ENCODE measurements at regions not wholly inside any gene's neighbourhood (a gene's known extent, or its start where the extent isn't known, plus 50 kb on each side); places are given as distances from the start of the nearest gene placed in this dataset.
A peak's percentile ranks its signal among the peaks of the same experiment; 100 is the strongest.
"Not testable (repeated sequence)": the region's sequence is repeated elsewhere in the genome, so short reads cannot be mapped to it uniquely, and the experiment has no call there.

- WGBS = 76% methylated on average over 1 of the region's 1 CpG
- ATAC-seq = no peak
These were observed 235.7 kb upstream of the SEMA3C start for GRCh38 chr7:81154565-81154964.

GRCh38 chr7:81152925-81153324 lies 234.1 kb upstream of the SEMA3C start:
- H3K4me1 ChIP-seq (ENCODE audit: control insufficient read depth, insufficient read depth, low read length); DNase-seq; intact Hi-C loops (cut with DNase I); H3K9me3 ChIP-seq (ENCODE audit: control insufficient read depth, low read length); H3K27me3 ChIP-seq (ENCODE audit: control insufficient read depth, insufficient read depth); H3K27ac ChIP-seq (ENCODE audit: low read length); H3K4me3 ChIP-seq (ENCODE audit: low read length); ATAC-seq: not testable (repeated sequence)
- WGBS = 97% methylated on average over 9 of the region's 9 CpGs

More at GRCh38 chr7:81154565-81154964, 235.7 kb upstream of the SEMA3C start:
- DNase-seq = no peak
- H3K27me3 ChIP-seq (ENCODE audit: control insufficient read depth, insufficient read depth) = no peaks in the 10 kb centered on the region
- intact Hi-C loops (cut with DNase I) = no loop called here
- H3K9me3 ChIP-seq (ENCODE audit: control insufficient read depth, low read length) = no peaks in the 10 kb centered on the region
- no peak overlapping the region for H3K4me3 ChIP-seq (ENCODE audit: low read length)
- no peak overlapping the region for H3K27ac ChIP-seq (ENCODE audit: low read length)
- H3K4me1 ChIP-seq (ENCODE audit: control insufficient read depth, insufficient read depth, low read length) = no peaks in the 10 kb centered on the region

GRCh38 chr7:81150951-81151361 lies 232.1 kb upstream of the SEMA3C start:
- no peaks in the 10 kb centered on the region for H3K9me3 ChIP-seq (ENCODE audit: control insufficient read depth, low read length)
- DNase-seq = peak in 2 of 3 donors; percentile 45 to 66
- peak; percentile 68 to 90 for ATAC-seq
- 37% methylated on average over 1 of the region's 1 CpG for WGBS
- no peaks in the 10 kb centered on the region for H3K4me1 ChIP-seq (ENCODE audit: control insufficient read depth, insufficient read depth, low read length)
- intact Hi-C loops (cut with DNase I) = no loop called here
- H3K27me3 ChIP-seq (ENCODE audit: control insufficient read depth, insufficient read depth) = no peaks in the 10 kb centered on the region
- H3K4me3 ChIP-seq (ENCODE audit: low read length) = no peak overlapping the region
- H3K27ac ChIP-seq (ENCODE audit: low read length) = peak overlapping the region; percentile 25

GRCh38 chr7:81143856-81144255 lies 225.0 kb upstream of the SEMA3C start:
- WGBS = 56% methylated on average over 2 of the region's 2 CpGs
- no peak for ATAC-seq
- no peak for DNase-seq

DNA sequence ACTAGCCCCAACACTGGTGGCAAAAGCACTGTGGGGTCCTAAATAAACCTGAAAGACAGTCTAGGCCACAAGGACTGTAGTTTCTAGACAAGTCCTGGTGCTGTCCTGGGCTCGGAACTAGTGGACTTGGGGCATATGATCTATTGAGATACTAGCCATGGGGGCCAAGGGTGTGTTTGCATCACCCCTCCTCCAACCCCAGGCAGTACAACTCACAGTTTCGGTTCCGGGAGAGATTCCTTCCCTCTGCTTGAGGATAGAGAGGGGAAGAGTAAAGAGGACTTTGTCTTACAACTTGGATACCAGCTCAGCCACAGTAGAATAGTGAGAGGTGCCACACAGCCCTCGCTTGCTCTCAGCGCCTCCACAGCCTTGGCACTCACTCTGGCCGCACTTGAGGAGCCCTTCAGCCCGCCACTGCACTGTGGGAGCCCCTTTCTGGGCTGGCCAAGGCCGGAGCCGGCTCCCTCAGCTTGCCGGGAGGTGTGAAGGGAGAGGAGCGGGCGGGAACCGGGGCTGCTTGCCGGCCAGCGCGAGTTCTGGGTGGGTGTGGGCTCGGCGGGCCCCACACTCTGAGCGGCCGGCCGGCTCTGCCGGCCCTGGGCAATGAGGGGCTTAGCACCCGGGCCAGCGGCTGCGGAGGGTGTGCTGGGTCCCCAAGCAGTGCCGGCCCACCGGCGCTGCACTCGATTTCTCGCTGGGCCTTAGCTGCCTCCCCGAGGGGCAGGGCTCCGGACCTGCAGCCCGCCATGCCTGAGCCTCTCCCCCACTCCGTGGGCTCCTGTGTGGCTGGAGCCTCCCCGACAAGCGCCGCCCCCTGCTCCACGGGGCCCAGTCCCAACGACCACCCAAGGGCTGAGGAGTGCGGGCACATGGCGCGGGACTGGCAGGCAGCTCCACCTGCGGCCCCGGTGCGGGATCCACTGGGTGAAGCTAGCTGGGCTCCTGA lies 222.7 kb upstream of the SEMA3C start:
- DNase-seq (peak in 2 of 3 donors; percentile 41 to 50), ATAC-seq (peak; percentile 38 to 41)
- H3K27ac ChIP-seq (ENCODE audit: low read length); H3K4me3 ChIP-seq (ENCODE audit: low read length); intact Hi-C loops (cut with DNase I); H3K27me3 ChIP-seq (ENCODE audit: control insufficient read depth, insufficient read depth); H3K4me1 ChIP-seq (ENCODE audit: control insufficient read depth, insufficient read depth, low read length); H3K9me3 ChIP-seq (ENCODE audit: control insufficient read depth, low read length): not testable (repeated sequence)
- 94% methylated on average over 45 of the region's 45 CpGs for WGBS

More at GRCh38 chr7:81143856-81144255, 225.0 kb upstream of the SEMA3C start:
- Histone ChIP-seq H3K27me3 (ENCODE audit: control insufficient read depth, insufficient read depth) (no peaks in the 10 kb centered on the region), H3K4me1 (ENCODE audit: control insufficient read depth, insufficient read depth, low read length) (no peaks in the 10 kb centered on the region), H3K27ac (ENCODE audit: low read length) (no peak overlapping the region), H3K9me3 (ENCODE audit: control insufficient read depth, low read length) (no peaks in the 10 kb centered on the region), H3K4me3 (ENCODE audit: low read length) (no peak overlapping the region)
- intact Hi-C loops (cut with DNase I) = no loop called here

DNA sequence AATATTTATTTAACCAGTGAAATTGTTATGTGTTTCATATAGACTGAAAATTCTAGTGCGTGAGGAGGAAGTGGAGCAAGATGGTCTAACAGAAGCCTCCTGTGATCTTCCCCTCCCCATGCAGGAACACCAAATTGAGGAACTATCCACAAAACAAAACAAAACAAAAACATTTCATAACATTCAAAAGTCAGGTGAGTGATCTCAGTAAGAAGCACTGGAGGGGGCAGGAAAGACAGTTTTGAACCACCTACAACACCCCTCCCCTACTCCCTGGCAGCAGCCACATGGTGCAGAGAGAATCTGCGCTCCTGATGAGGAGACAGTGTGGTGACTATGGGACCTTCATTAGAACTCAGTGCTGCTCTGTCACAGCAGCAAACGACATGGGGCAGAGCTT lies 221.9 kb upstream of the SEMA3C start:
- DNase-seq (no peak), ATAC-seq (peak in 1 of 2 donors; percentile 41)
- WGBS = 72% methylated on average over 3 of the region's 3 CpGs
- H3K4me1 ChIP-seq (ENCODE audit: control insufficient read depth, insufficient read depth, low read length) = no peaks in the 10 kb centered on the region
- intact Hi-C loops (cut with DNase I) = no loop called here
- H3K27ac ChIP-seq (ENCODE audit: low read length) = no peak overlapping the region
- H3K9me3 ChIP-seq (ENCODE audit: control insufficient read depth, low read length) = no peaks in the 10 kb centered on the region
- no peaks in the 10 kb centered on the region for H3K27me3 ChIP-seq (ENCODE audit: control insufficient read depth, insufficient read depth)
- H3K4me3 ChIP-seq (ENCODE audit: low read length) = no peak overlapping the region

DNA sequence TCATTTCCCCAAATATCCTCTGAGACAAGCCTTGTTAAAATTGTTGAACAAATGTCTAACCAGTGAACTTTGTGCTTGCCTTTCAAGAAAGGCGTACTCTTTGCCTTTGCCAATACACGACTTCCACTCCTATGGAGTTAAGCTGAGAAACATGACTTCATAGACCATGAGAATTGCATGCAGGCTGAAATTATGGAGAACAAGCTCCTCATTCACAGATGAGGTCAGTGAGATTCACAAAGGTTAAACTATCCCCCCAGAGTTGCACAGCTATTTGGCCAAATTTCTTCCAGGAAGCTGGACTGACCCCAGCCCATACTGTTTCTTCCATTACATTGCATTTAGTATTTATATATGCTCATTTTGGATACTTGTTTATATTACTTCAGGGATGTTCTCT lies 221.4 kb upstream of the SEMA3C start:
- DNase-seq (no peak), ATAC-seq (no peak)
- Histone ChIP-seq H3K4me1 (ENCODE audit: control insufficient read depth, insufficient read depth, low read length) (no peaks in the 10 kb centered on the region), H3K27me3 (ENCODE audit: control insufficient read depth, insufficient read depth) (no peaks in the 10 kb centered on the region), H3K27ac (ENCODE audit: low read length) (no peak overlapping the region), H3K9me3 (ENCODE audit: control insufficient read depth, low read length) (no peaks in the 10 kb centered on the region), H3K4me3 (ENCODE audit: low read length) (no peak overlapping the region)
- 70% methylated on average over 2 of the region's 2 CpGs for WGBS
- intact Hi-C loops (cut with DNase I) = no loop called here

GRCh38 chr7:81138870-81139269 lies 220.0 kb upstream of the SEMA3C start:
- H3K9me3 ChIP-seq (ENCODE audit: control insufficient read depth, low read length) = no peaks in the 10 kb centered on the region
- ATAC-seq = no peak
- H3K27ac ChIP-seq (ENCODE audit: low read length) = no peak overlapping the region
- DNase-seq = no peak
- intact Hi-C loops (cut with DNase I) = no loop called here
- no peaks in the 10 kb centered on the region for H3K4me1 ChIP-seq (ENCODE audit: control insufficient read depth, insufficient read depth, low read length)
- no peak overlapping the region for H3K4me3 ChIP-seq (ENCODE audit: low read length)
- WGBS = 52% methylated on average over 1 of the region's 1 CpG
- H3K27me3 ChIP-seq (ENCODE audit: control insufficient read depth, insufficient read depth) = no peaks in the 10 kb centered on the region

- H3K9me3 ChIP-seq (ENCODE audit: control insufficient read depth, low read length) = no peaks in the 10 kb centered on the region
- ATAC-seq (no peak), DNase-seq (no peak)
- H3K4me3 ChIP-seq (ENCODE audit: low read length) = no peak overlapping the region
- H3K27me3 ChIP-seq (ENCODE audit: control insufficient read depth, insufficient read depth) = no peaks in the 10 kb centered on the region
- no peaks in the 10 kb centered on the region for H3K4me1 ChIP-seq (ENCODE audit: control insufficient read depth, insufficient read depth, low read length)
- 73% methylated on average over 4 of the region's 4 CpGs for WGBS
- intact Hi-C loops (cut with DNase I) = no loop called here
- no peak overlapping the region for H3K27ac ChIP-seq (ENCODE audit: low read length)
These were observed 216.5 kb upstream of the SEMA3C start for GRCh38 chr7:81135324-81135723.

DNA sequence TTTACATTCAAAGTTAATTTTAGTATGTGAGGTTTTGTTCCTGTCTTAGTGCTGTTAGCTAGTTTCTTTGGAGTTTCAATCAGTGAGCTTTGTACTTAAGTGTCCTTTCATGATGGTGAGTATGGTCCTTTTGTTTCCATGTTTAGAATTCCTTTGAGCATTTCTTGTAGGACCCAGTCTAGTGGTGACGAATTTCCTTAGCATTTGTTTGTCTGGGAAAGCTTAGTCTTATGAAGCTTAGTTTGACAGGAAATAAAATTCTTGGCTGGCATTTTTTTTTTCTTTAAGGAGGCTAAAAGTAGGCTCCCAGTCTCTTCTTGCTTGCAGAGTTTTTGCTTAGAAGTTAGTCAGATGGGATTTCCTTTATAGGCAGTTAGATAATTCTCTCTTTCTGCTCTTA lies 209.2 kb upstream of the SEMA3C start:
- H3K9me3 ChIP-seq (ENCODE audit: control insufficient read depth, low read length) = no peaks in the 10 kb centered on the region
- 67% methylated on average over 1 of the region's 1 CpG for WGBS
- no peak overlapping the region for H3K4me3 ChIP-seq (ENCODE audit: low read length)
- intact Hi-C loops (cut with DNase I) = no loop called here
- no peak overlapping the region for H3K27ac ChIP-seq (ENCODE audit: low read length)
- no peak for DNase-seq
- no peaks in the 10 kb centered on the region for H3K27me3 ChIP-seq (ENCODE audit: control insufficient read depth, insufficient read depth)
- no peaks in the 10 kb centered on the region for H3K4me1 ChIP-seq (ENCODE audit: control insufficient read depth, insufficient read depth, low read length)
- ATAC-seq = no peak

- H3K9me3 ChIP-seq (ENCODE audit: control insufficient read depth, low read length) = no peaks in the 10 kb centered on the region
- no peaks in the 10 kb centered on the region for H3K4me1 ChIP-seq (ENCODE audit: control insufficient read depth, insufficient read depth, low read length)
- H3K27ac ChIP-seq (ENCODE audit: low read length) = no peak overlapping the region
- H3K27me3 ChIP-seq (ENCODE audit: control insufficient read depth, insufficient read depth) = no peaks in the 10 kb centered on the region
- DNase-seq (no peak), ATAC-seq (no peak)
- no peak overlapping the region for H3K4me3 ChIP-seq (ENCODE audit: low read length)
- intact Hi-C loops (cut with DNase I) = no loop called here
- WGBS = 74% methylated on average over 4 of the region's 4 CpGs
These were observed 202.0 kb upstream of the SEMA3C start for GRCh38 chr7:81120803-81121202.

Measured in right cardiac atrium (tissue), 5 donors.